CD4-positive, alpha-beta T cell (primary cell): ENCODE measurements at regions not wholly inside any gene's neighbourhood (a gene's known extent, or its start where the extent isn't known, plus 50 kb on each side); places are given as distances from the start of the nearest gene placed in this dataset.
"Not testable (repeated sequence)": the region's sequence is repeated elsewhere in the genome, so short reads cannot be mapped to it uniquely, and the experiment has no call there.

Experiments used
- ATAC-seq: fragments of 200-7000 bp; cut with Tn5 transposase; one replicate; pipeline ENCODE4 v1.10.0; 2022; ENCODE audit warnings: mild to moderate bottlenecking; ENCODE audit not compliant: poor library complexity
- CTCF ChIA-PET: fragments of 350-600 bp; sonication (Branson Sonifier 250); formaldehyde crosslinking; loops from one replicate; lab custom pipeline; 2021; ENCODE audit warnings: antibody characterized with exemption, inconsistent platforms; lab: Charles Lee
- POLR2A ChIA-PET: fragments of 350-600 bp; sonication (Branson Sonifier 250); formaldehyde crosslinking; loops from one replicate; lab custom pipeline; 2021; ENCODE audit warnings: antibody characterized with exemption, inconsistent platforms; lab: Charles Lee
- DNase-seq, 14 experiments: peaks; one replicate each; pipeline ENCODE4 v3.0.0-alpha.2; 2013 to 2020; ENCODE audit warnings: mixed read lengths in 2 of 14
- H3K27ac ChIP-seq, 2 donors: one replicate each; pipeline versions ENCODE4 v1.5.1 to v1.7.0; 2013; ENCODE audit warnings: low read length in 2 of 2, low read depth in 1 of 2, mild to moderate bottlenecking in 1 of 2
- H3K27me3 ChIP-seq, 2 experiments: 1 replicate in 1 of 2; 2 replicates in 1 of 2; pipeline versions ENCODE4 v1.6.1 to v1.7.0; 2013; ENCODE audit warnings: low read length in 2 of 2, control low read depth in 1 of 2, mild to moderate bottlenecking in 1 of 2, moderate library complexity in 1 of 2; ENCODE audit not compliant: insufficient read depth in 2 of 2, control insufficient read depth in 1 of 2
- H3K36me3 ChIP-seq: one replicate; pipeline ENCODE4 v1.6.1; 2013; ENCODE audit warnings: low read length, control low read depth; ENCODE audit not compliant: insufficient read depth
- H3K4me1 ChIP-seq: one replicate; pipeline ENCODE4 v1.6.1; 2013; ENCODE audit warnings: low read length, control low read depth; ENCODE audit not compliant: insufficient read depth
- H3K4me3 ChIP-seq: one replicate; pipeline ENCODE4 v1.5.1; 2013; ENCODE audit warnings: mild to moderate bottlenecking, low read length, moderate library complexity
- H3K9me3 ChIP-seq, 2 experiments: 1 replicate in 1 of 2; 2 replicates in 1 of 2; pipeline versions ENCODE4 v1.6.1 to v1.7.0; 2013; ENCODE audit warnings: low read length in 2 of 2, mild to moderate bottlenecking in 2 of 2, control low read depth in 1 of 2, moderate library complexity in 1 of 2; ENCODE audit not compliant: control insufficient read depth in 1 of 2, insufficient read depth in 1 of 2
- H3K27ac Mint-ChIP-seq: one replicate; pipeline ENCODE4 v1.8.0; 2020; ENCODE audit warnings: mixed read lengths
- H3K27me3 Mint-ChIP-seq: one replicate; pipeline ENCODE4 v1.8.0; 2021; ENCODE audit warnings: mixed read lengths
- H3K36me3 Mint-ChIP-seq: one replicate; pipeline ENCODE4 v1.8.0; 2021; ENCODE audit warnings: low read depth, mixed read lengths
- H3K4me1 Mint-ChIP-seq: one replicate; pipeline ENCODE4 v1.8.0; 2021; ENCODE audit warnings: low read depth, mixed read lengths
- H3K4me3 Mint-ChIP-seq: one replicate; pipeline ENCODE4 v1.8.0; 2020; ENCODE audit warnings: mild to moderate bottlenecking, mixed read lengths
- H3K9me3 Mint-ChIP-seq: one replicate; pipeline ENCODE4 v1.8.0; 2020; ENCODE audit warnings: mixed read lengths
- CTCF ChIP-seq: fragments of 200-600 bp; IDR thresholded peaks from one replicate; pipeline ENCODE4 v1.8.0; 2022; ENCODE audit warnings: antibody characterized with exemption, mild to moderate bottlenecking
- intact Hi-C, 2 experiments: fragments of 100-400 bp; cut with DNase I in 1 of 2; cut with micrococcal nuclease in 1 of 2; formaldehyde crosslinking; loops; one replicate each; pipeline versions ENCODE4 v1.15.1 to v1.9.0; 2023 to 2025; cut with DNase I, micrococcal nuclease

GRCh38 chr17:68670967-68671693 lies 70.0 kb upstream of the FAM20A start:
- H3K4me3 ChIP-seq = no peak overlapping the region
- no peaks in the 10 kb centered on the region for H3K4me1 ChIP-seq
- Mint-ChIP-seq H3K4me3 (no peak overlapping the region), H3K4me1 (no peaks in the 10 kb centered on the region), H3K27ac (no peak overlapping the region), H3K36me3 (no peaks in the 10 kb centered on the region), H3K9me3 (no peaks in the 10 kb centered on the region), H3K27me3 (peaks cover 33% of the 10 kb centered on the region)
- CTCF ChIA-PET = no interaction called here
- ATAC-seq (no peak), DNase-seq (no peak)
- no peak for TF ChIP-seq CTCF
- intact Hi-C loops = no loop called here
- no peak overlapping the region for H3K27ac ChIP-seq
- H3K9me3 ChIP-seq = no peaks in the 10 kb centered on the region
- H3K27me3 ChIP-seq = peaks cover 0 to 5% of the 10 kb centered on the region in 2 experiments
- POLR2A ChIA-PET = no interaction called here
- no peaks in the 10 kb centered on the region for H3K36me3 ChIP-seq

- H3K27me3 Mint-ChIP-seq = peaks cover 41% of the 10 kb centered on the region
- H3K4me3 Mint-ChIP-seq, H3K27ac Mint-ChIP-seq, ATAC-seq, POLR2A ChIA-PET, H3K36me3 Mint-ChIP-seq, H3K4me3 ChIP-seq, H3K4me1 Mint-ChIP-seq, DNase-seq, intact Hi-C loops, H3K27me3 ChIP-seq, H3K27ac ChIP-seq, H3K9me3 Mint-ChIP-seq, H3K9me3 ChIP-seq, H3K36me3 ChIP-seq, CTCF ChIA-PET, H3K4me1 ChIP-seq: not testable (repeated sequence)
Measured at GRCh38 chr17:68666438-68666837, 65.3 kb upstream of the FAM20A start.

- intact Hi-C loops = no loop called here
- CTCF ChIA-PET = no interaction called here
- ATAC-seq = no peak
Measured at GRCh38 chr17:68665373-68665772, 64.2 kb upstream of the FAM20A start.

More at GRCh38 chr17:68665373-68665772, 64.2 kb upstream of the FAM20A start:
- DNase-seq = no peak
- Histone ChIP-seq H3K4me1 (no peaks in the 10 kb centered on the region), H3K4me3 (no peak overlapping the region), H3K36me3 (no peaks in the 10 kb centered on the region), H3K27me3 (peaks cover 0 to 4% of the 10 kb centered on the region in 2 experiments), H3K9me3 (no peaks in the 10 kb centered on the region), H3K27ac (no peak overlapping the region)
- no peak overlapping the region for H3K4me3 Mint-ChIP-seq
- no peaks in the 10 kb centered on the region for H3K9me3 Mint-ChIP-seq
- POLR2A ChIA-PET = no interaction called here
- H3K27me3 Mint-ChIP-seq = peaks cover 40% of the 10 kb centered on the region
- no peaks in the 10 kb centered on the region for H3K4me1 Mint-ChIP-seq
- H3K36me3 Mint-ChIP-seq = no peaks in the 10 kb centered on the region
- TF ChIP-seq CTCF = no peak
- no peak overlapping the region for H3K27ac Mint-ChIP-seq
